Hematopoietic multipotent progenitor cell treated with erythropoietin and hydrocortisone succinate and interleukin-3 and kit ligand, for 6 days (in vitro differentiated cells): ENCODE measurements at regions not wholly inside any gene's neighbourhood (a gene's known extent, or its start where the extent isn't known, plus 50 kb on each side); places are given as distances from the start of the nearest gene placed in this dataset.
"Not testable (repeated sequence)": the region's sequence is repeated elsewhere in the genome, so short reads cannot be mapped to it uniquely, and the experiment has no call there.

Source experiments
- DNase-seq: peaks from one replicate; pipeline ENCODE4 v3.0.0-alpha.2; 2015

GRCh38 chr21:27379354-27379753 is 412.5 kb upstream of the ADAMTS5 start:
- no peak for DNase-seq

GRCh38 chr21:27372381-27372780 is 405.5 kb upstream of the ADAMTS5 start:
- DNase-seq, result no peak

- no peak for DNase-seq
Measured at GRCh38 chr21:27371975-27372331, 405.1 kb upstream of the ADAMTS5 start.

GRCh38 chr21:27371115-27371974 is 404.5 kb upstream of the ADAMTS5 start:
- no peak for DNase-seq

GRCh38 chr21:27369978-27370571 is 403.2 kb upstream of the ADAMTS5 start:
- no peak for DNase-seq

- DNase-seq, result no peak
Measured at GRCh38 chr21:27369234-27369633, 402.3 kb upstream of the ADAMTS5 start.

- DNase-seq, result no peak
Measured at GRCh38 chr21:27366646-27367235, 399.9 kb upstream of the ADAMTS5 start.

GRCh38 chr21:27366036-27366435 is 399.1 kb upstream of the ADAMTS5 start:
- DNase-seq, result no peak

- no peak for DNase-seq
Measured at GRCh38 chr21:27365394-27365793, 398.5 kb upstream of the ADAMTS5 start.

GRCh38 chr21:27363719-27364477 is 397.0 kb upstream of the ADAMTS5 start:
- DNase-seq, result no peak

- no peak for DNase-seq
Measured at GRCh38 chr21:27362249-27362648, 395.4 kb upstream of the ADAMTS5 start.

- no peak for DNase-seq
Measured at GRCh38 chr21:27359141-27359540, 392.3 kb upstream of the ADAMTS5 start.

- DNase-seq, result no peak
Measured at GRCh38 chr21:27352885-27353284, 386.0 kb upstream of the ADAMTS5 start.

GRCh38 chr21:27346041-27346448 is 379.2 kb upstream of the ADAMTS5 start:
- no peak for DNase-seq

- DNase-seq, result no peak
Measured at GRCh38 chr21:27339902-27340301, 373.0 kb upstream of the ADAMTS5 start.

- DNase-seq, result not testable (repeated sequence)
Measured at GRCh38 chr21:27338007-27338406, 371.1 kb upstream of the ADAMTS5 start.

GRCh38 chr21:27333096-27333495 is 366.2 kb upstream of the ADAMTS5 start:
- DNase-seq, result no peak

- DNase-seq, result no peak
Measured at GRCh38 chr21:27329255-27329851, 362.5 kb upstream of the ADAMTS5 start.

- no peak for DNase-seq
Measured at GRCh38 chr21:27326301-27326700, 359.4 kb upstream of the ADAMTS5 start.

GRCh38 chr21:27323331-27323730 is 356.4 kb upstream of the ADAMTS5 start:
- DNase-seq, result no peak

- DNase-seq, result no peak
Measured at GRCh38 chr21:27321791-27322190, 354.9 kb upstream of the ADAMTS5 start.

GRCh38 chr21:27320868-27321267 is 354.0 kb upstream of the ADAMTS5 start:
- DNase-seq, result no peak

GRCh38 chr21:27317601-27318000 is 350.7 kb upstream of the ADAMTS5 start:
- DNase-seq, result not testable (repeated sequence)
